B cell (primary cell): ENCODE measurements at regions not wholly inside any gene's neighbourhood (a gene's known extent, or its start where the extent isn't known, plus 50 kb on each side); places are given as distances from the start of the nearest gene placed in this dataset.

Experiments used
- ATAC-seq: fragments of 200-7000 bp; cut with Tn5 transposase; one replicate; pipeline ENCODE4 v1.10.0; 2021; ENCODE audit warnings: low read depth, mild to moderate bottlenecking, moderate number of reproducible peaks, moderate library complexity
- CTCF ChIA-PET: fragments of 350-600 bp; sonication (Branson Sonifier 250); formaldehyde crosslinking; loops from one replicate; lab custom pipeline; 2021; ENCODE audit warnings: antibody characterized with exemption, inconsistent platforms; lab: Charles Lee
- POLR2A ChIA-PET: fragments of 350-600 bp; sonication (Branson Sonifier 250); formaldehyde crosslinking; loops from one replicate; lab custom pipeline; 2021; ENCODE audit warnings: antibody characterized with exemption; lab: Charles Lee
- DNase-seq: peaks from one replicate; pipeline ENCODE4 v3.0.0; 2013
- H2AFZ ChIP-seq: 2 replicates; pipeline ENCODE4 v1.6.1; 2012; ENCODE audit warnings: mild to moderate bottlenecking, low read depth, low read length; ENCODE audit not compliant: insufficient read depth, poor library complexity, severe bottlenecking
- H3K27ac ChIP-seq, 2 donors: 1 replicate in 1 of 2; 2 replicates in 1 of 2; pipeline ENCODE4 v1.5.1; 2012 to 2013; ENCODE audit warnings: low read length in 2 of 2, mild to moderate bottlenecking in 2 of 2, moderate library complexity in 1 of 2
- H3K27me3 ChIP-seq, 4 experiments: fragments of 200-600 bp in 1 of 4; sonication (generic) in 1 of 4; replicated peaks in 1 of 4; 1 replicate in 2 of 4; 2 replicates in 2 of 4; pipeline versions ENCODE4 v1.6.1 to v1.7.0; 2013 to 2016; ENCODE audit warnings: low read length in 3 of 4, mild to moderate bottlenecking in 2 of 4, mixed read lengths in 1 of 4, moderate library complexity in 1 of 4; ENCODE audit not compliant: insufficient read depth in 4 of 4, control insufficient read depth in 3 of 4; ENCODE audit errors: control extremely low read depth in 1 of 4
- H3K36me3 ChIP-seq, 2 experiments: replicated peaks in 1 of 2; 1 replicate in 1 of 2; 2 replicates in 1 of 2; pipeline versions ENCODE4 v1.6.1 to v1.7.1; 2013; ENCODE audit warnings: low read length in 1 of 2; ENCODE audit not compliant: insufficient read depth in 2 of 2, control insufficient read depth in 1 of 2; ENCODE audit errors: control extremely low read depth in 1 of 2, extremely low read depth in 1 of 2
- H3K4me1 ChIP-seq, 2 donors: fragments of 200-600 bp in 1 of 2; sonication (generic) in 1 of 2; 1 replicate in 1 of 2; 2 replicates in 1 of 2; pipeline versions ENCODE4 v1.5.1 to v1.6.1; 2013 to 2017; ENCODE audit warnings: low read length in 2 of 2; ENCODE audit not compliant: control insufficient read depth in 2 of 2, insufficient read depth in 2 of 2
- H3K4me2 ChIP-seq: replicated peaks from 2 replicates; pipeline ENCODE3; 2012; ENCODE audit warnings: mild to moderate bottlenecking, low read depth, low read length; ENCODE audit not compliant: poor library complexity, severe bottlenecking
- H3K4me3 ChIP-seq, 5 experiments: fragments of 200-600 bp in 1 of 5; sonication (generic) in 1 of 5; 1 replicate in 3 of 5; 2 replicates in 2 of 5; pipeline versions ENCODE4 v1.5.1 to v1.7.0; 2011 to 2016; ENCODE audit warnings: low read length in 4 of 5, mild to moderate bottlenecking in 4 of 5, low read depth in 2 of 5, control low read depth in 1 of 5, moderate library complexity in 1 of 5; ENCODE audit not compliant: insufficient read depth in 1 of 5; ENCODE audit errors: control extremely low read depth in 1 of 5, extremely low read depth in 1 of 5
- H3K79me2 ChIP-seq: fragments of 200-600 bp; sonication (generic); one replicate; pipeline ENCODE4 v1.6.0; 2016; ENCODE audit warnings: low read length; ENCODE audit not compliant: control insufficient read depth, insufficient read depth
- H3K9ac ChIP-seq: fragments of 200-600 bp; sonication (generic); 2 replicates; pipeline ENCODE4 v1.6.1; 2017; ENCODE audit warnings: mild to moderate bottlenecking, low read length, moderate library complexity
- H3K9me3 ChIP-seq, 3 donors: one replicate each; pipeline versions ENCODE4 v1.6.1 to v1.7.1; 2013; ENCODE audit warnings: low read length in 2 of 3; ENCODE audit not compliant: control insufficient read depth in 2 of 3, insufficient read depth in 1 of 3; ENCODE audit errors: control extremely low read depth in 1 of 3
- H4K20me1 ChIP-seq: 2 replicates; pipeline ENCODE4 v1.6.0; 2012; ENCODE audit warnings: mild to moderate bottlenecking, low read length; ENCODE audit not compliant: insufficient read depth, control insufficient read depth, poor library complexity, severe bottlenecking
- H3K27ac Mint-ChIP-seq: one replicate; pipeline ENCODE4 v1.8.0; 2021; ENCODE audit warnings: mixed read lengths
- H3K27me3 Mint-ChIP-seq: one replicate; pipeline ENCODE4 v1.8.0; 2021; ENCODE audit warnings: mixed read lengths
- H3K4me1 Mint-ChIP-seq: one replicate; pipeline ENCODE4 v1.8.0; 2021; ENCODE audit warnings: mixed read lengths
- H3K4me3 Mint-ChIP-seq: one replicate; pipeline ENCODE4 v1.8.0; 2021; ENCODE audit warnings: mixed read lengths
- H3K9me3 Mint-ChIP-seq: one replicate; pipeline ENCODE4 v1.8.0; 2022; ENCODE audit warnings: mixed read lengths; ENCODE audit not compliant: insufficient read depth
- EZH2 ChIP-seq: IDR thresholded peaks from 2 replicates; pipeline ENCODE4 v1.6.1; 2012; ENCODE audit warnings: borderline replicate concordance, low read depth, mild to moderate bottlenecking, moderate library complexity, low read length; ENCODE audit not compliant: insufficient read depth, poor library complexity, severe bottlenecking
- WGBS: methylation state at CpG from one replicate; pipeline ENCODE4 v1.1.5; 2013; ENCODE audit warnings: missing lambda C conversion rate; ENCODE audit not compliant: insufficient coverage; 5-methylcytosine and 5-hydroxymethylcytosine counted together
- intact Hi-C: fragments of 100-400 bp; cut with micrococcal nuclease; formaldehyde crosslinking; loops from one replicate; pipeline ENCODE4 v1.10.0; 2022
- TF ChIP-seq, protein P1 (sequence below): fragments of 200-600 bp; IDR thresholded peaks from one replicate; pipeline ENCODE4 v1.8.0; 2022; ENCODE audit warnings: antibody characterized with exemption, mild to moderate bottlenecking

DNA sequence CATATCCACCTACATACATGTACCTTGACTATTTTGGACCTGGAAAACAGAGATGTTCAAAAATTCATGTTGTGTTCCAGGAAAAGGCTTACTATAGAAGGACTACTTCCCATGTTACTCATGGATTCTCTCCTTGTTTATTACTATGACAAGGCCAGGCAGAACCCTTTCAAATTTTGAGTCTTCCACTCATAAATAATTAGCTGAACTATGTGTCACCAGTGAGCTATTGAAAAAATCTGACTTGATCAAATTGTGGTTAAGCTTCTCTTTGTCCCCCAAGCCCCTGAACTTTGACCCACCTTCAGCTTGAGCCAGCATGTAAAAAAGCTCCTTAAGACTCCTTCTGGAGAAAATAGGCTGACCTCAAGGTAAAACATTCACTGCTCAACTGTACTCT is 1142.8 kb upstream of the EYS start:
- no peak overlapping the region for H3K9ac ChIP-seq
- no peak overlapping the region for H3K4me2 ChIP-seq
- Mint-ChIP-seq H3K27ac (no peak overlapping the region), H3K27me3 (no peaks in the 10 kb centered on the region), H3K9me3 (no peaks in the 10 kb centered on the region), H3K4me3 (no peak overlapping the region), H3K4me1 (no peaks in the 10 kb centered on the region)
- H3K4me1 ChIP-seq, result no peaks in the 10 kb centered on the region
- intact Hi-C loops, result no loop called here
- TF ChIP-seq, protein P1, sequence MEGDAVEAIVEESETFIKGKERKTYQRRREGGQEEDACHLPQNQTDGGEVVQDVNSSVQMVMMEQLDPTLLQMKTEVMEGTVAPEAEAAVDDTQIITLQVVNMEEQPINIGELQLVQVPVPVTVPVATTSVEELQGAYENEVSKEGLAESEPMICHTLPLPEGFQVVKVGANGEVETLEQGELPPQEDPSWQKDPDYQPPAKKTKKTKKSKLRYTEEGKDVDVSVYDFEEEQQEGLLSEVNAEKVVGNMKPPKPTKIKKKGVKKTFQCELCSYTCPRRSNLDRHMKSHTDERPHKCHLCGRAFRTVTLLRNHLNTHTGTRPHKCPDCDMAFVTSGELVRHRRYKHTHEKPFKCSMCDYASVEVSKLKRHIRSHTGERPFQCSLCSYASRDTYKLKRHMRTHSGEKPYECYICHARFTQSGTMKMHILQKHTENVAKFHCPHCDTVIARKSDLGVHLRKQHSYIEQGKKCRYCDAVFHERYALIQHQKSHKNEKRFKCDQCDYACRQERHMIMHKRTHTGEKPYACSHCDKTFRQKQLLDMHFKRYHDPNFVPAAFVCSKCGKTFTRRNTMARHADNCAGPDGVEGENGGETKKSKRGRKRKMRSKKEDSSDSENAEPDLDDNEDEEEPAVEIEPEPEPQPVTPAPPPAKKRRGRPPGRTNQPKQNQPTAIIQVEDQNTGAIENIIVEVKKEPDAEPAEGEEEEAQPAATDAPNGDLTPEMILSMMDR, result no peak
- TF ChIP-seq EZH2, result no peak
- ChIA-PET POLR2A (no interaction called here), CTCF (no interaction called here)
- no peaks in the 10 kb centered on the region for H3K36me3 ChIP-seq
- no peak overlapping the region for H3K27ac ChIP-seq
- no peak overlapping the region for H2AFZ ChIP-seq
- ATAC-seq (no peak), DNase-seq (no peak)
- H3K79me2 ChIP-seq, result no peaks in the 10 kb centered on the region
- no peaks in the 10 kb centered on the region for H3K27me3 ChIP-seq
- no peaks in the 10 kb centered on the region for H4K20me1 ChIP-seq
- H3K9me3 ChIP-seq, result no peaks in the 10 kb centered on the region
- H3K4me3 ChIP-seq, result no peak overlapping the region

DNA sequence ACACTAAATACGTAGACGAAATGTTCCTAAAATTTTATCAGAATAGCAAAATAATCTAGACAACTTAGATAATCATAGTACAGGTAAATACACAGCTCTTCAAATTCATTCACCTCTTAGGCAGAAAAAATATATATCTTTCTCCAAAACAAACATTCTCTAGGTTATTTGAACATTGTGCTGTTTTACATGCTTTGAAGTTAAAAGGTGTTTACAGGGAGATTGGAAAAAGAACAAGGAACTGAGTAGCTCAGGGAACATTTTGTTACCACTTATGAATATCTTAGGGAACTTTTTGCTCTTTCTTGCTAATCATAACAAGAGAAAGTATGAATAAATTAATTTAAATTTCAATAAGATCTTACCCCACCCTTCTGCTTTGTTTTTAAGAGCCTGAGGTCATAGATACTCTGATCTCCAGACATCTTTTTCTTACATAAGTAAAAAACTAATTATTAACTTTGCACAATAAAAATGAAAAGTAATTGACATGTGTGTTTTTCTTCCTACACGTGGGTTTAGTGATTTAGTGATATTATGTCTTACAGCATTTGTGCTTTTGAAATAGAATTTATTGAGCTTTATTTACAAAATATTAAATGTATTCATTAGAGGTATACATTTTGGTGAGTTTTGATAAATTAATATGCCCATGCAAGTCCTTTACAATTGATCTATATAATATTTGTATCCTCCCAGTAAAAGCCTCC is 1141.4 kb upstream of the EYS start:
- POLR2A ChIA-PET, result no interaction called here
- H3K9me3 ChIP-seq, result no peaks in the 10 kb centered on the region
- H3K4me3 Mint-ChIP-seq, result no peak overlapping the region
- CTCF ChIA-PET, result no interaction called here
- DNase-seq, result no peak
- no peak overlapping the region for H3K27ac Mint-ChIP-seq
- H3K27ac ChIP-seq, result no peak overlapping the region
- no peak overlapping the region for H3K4me2 ChIP-seq
- no peak for ATAC-seq
- no peaks in the 10 kb centered on the region for H3K79me2 ChIP-seq
- no peaks in the 10 kb centered on the region for H3K9me3 Mint-ChIP-seq
- no peak overlapping the region for H3K4me3 ChIP-seq
- intact Hi-C loops, result no loop called here
- no peak overlapping the region for H2AFZ ChIP-seq
- no peaks in the 10 kb centered on the region for H3K27me3 ChIP-seq
- TF ChIP-seq EZH2, result no peak
- TF ChIP-seq, protein P1, result no peak
- H3K4me1 ChIP-seq, result no peaks in the 10 kb centered on the region
- no peaks in the 10 kb centered on the region for H3K4me1 Mint-ChIP-seq
- no peaks in the 10 kb centered on the region for H3K27me3 Mint-ChIP-seq
- no peaks in the 10 kb centered on the region for H4K20me1 ChIP-seq
- H3K9ac ChIP-seq, result no peak overlapping the region
- no peaks in the 10 kb centered on the region for H3K36me3 ChIP-seq
- WGBS, result no CpG with 5 or more reads among the region's 3 CpGs
